GM23338 (cell line): ENCODE measurements at regions not wholly inside any gene's neighbourhood (a gene's known extent, or its start where the extent isn't known, plus 50 kb on each side); places are given as distances from the start of the nearest gene placed in this dataset.

Source experiments
- ATAC-seq: fragments of 200-7000 bp; cut with Tn5 transposase; 3 replicates; pipeline ENCODE4 v1.9.1; 2020
- DNase-seq: peaks from one replicate; pipeline ENCODE4 v3.0.0-alpha.2; 2015; ENCODE audit warnings: low spot score
- H2AFZ ChIP-seq: fragments of 200-600 bp; sonication (generic); 2 replicates; pipeline ENCODE4 v1.8.0; 2016; ENCODE audit warnings: antibody characterized with exemption, mild to moderate bottlenecking, moderate library complexity
- H3F3A ChIP-seq: fragments of 200-600 bp; sonication (generic); replicated peaks from 2 replicates; pipeline ENCODE4 v1.8.0; 2017; ENCODE audit warnings: antibody characterized with exemption, mixed run types, low read depth
- H3K27ac ChIP-seq: fragments of 200-600 bp; sonication (generic); 2 replicates; pipeline ENCODE4 v1.6.1; 2016; ENCODE audit warnings: low read depth
- H3K27me3 ChIP-seq: fragments of 200-600 bp; sonication (generic); 2 replicates; pipeline ENCODE4 v1.8.0; 2016; ENCODE audit warnings: mild to moderate bottlenecking, mixed run types, moderate library complexity; ENCODE audit not compliant: insufficient read depth
- H3K36me3 ChIP-seq: fragments of 200-600 bp; sonication (generic); 2 replicates; pipeline ENCODE4 v1.8.0; 2016; ENCODE audit warnings: mild to moderate bottlenecking; ENCODE audit not compliant: insufficient read depth
- H3K4me1 ChIP-seq: fragments of 200-600 bp; sonication (generic); 2 replicates; pipeline ENCODE4 v1.8.0; 2016; ENCODE audit warnings: mild to moderate bottlenecking, moderate library complexity; ENCODE audit not compliant: insufficient read depth
- H3K4me2 ChIP-seq: fragments of 200-600 bp; sonication (generic); 2 replicates; pipeline ENCODE4 v1.7.1; 2017; ENCODE audit warnings: mixed run types
- H3K4me3 ChIP-seq: fragments of 200-600 bp; sonication (generic); 2 replicates; pipeline ENCODE4 v1.6.1; 2016; ENCODE audit warnings: mixed run types
- H3K79me2 ChIP-seq: fragments of 200-600 bp; sonication (generic); replicated peaks from 2 replicates; pipeline ENCODE4 v1.8.0; 2017; ENCODE audit warnings: mild to moderate bottlenecking; ENCODE audit not compliant: insufficient read depth
- H3K9me2 ChIP-seq: fragments of 200-600 bp; sonication (generic); 2 replicates; pipeline ENCODE4 v1.8.0; 2017; ENCODE audit not compliant: insufficient read depth
- H4K20me1 ChIP-seq: fragments of 200-600 bp; sonication (generic); replicated peaks from 2 replicates; pipeline ENCODE4 v1.8.0; 2017; ENCODE audit warnings: mild to moderate bottlenecking; ENCODE audit not compliant: insufficient read depth
- H3K27ac Mint-ChIP-seq: 2 replicates; pipeline ENCODE4 v1.8.0; 2020; ENCODE audit warnings: inconsistent platforms, mild to moderate bottlenecking, moderate library complexity, mixed read lengths
- H3K27me3 Mint-ChIP-seq: 3 replicates; pipeline ENCODE4 v1.8.0; 2022; ENCODE audit warnings: low read depth, mild to moderate bottlenecking, moderate library complexity, mixed read lengths, inconsistent platforms; ENCODE audit not compliant: insufficient read depth, poor library complexity
- H3K36me3 Mint-ChIP-seq: 3 replicates; pipeline ENCODE4 v1.8.0; 2021; ENCODE audit warnings: low read depth, mild to moderate bottlenecking, inconsistent platforms, moderate library complexity, mixed read lengths
- H3K4me1 Mint-ChIP-seq: 3 replicates; pipeline ENCODE4 v1.8.0; 2020; ENCODE audit warnings: mild to moderate bottlenecking, inconsistent platforms, mixed read lengths
- H3K4me3 Mint-ChIP-seq: 3 replicates; pipeline ENCODE4 v1.8.0; 2021; ENCODE audit warnings: moderate library complexity, mild to moderate bottlenecking, inconsistent platforms, mixed read lengths
- H3K9me3 Mint-ChIP-seq: 3 replicates; pipeline ENCODE4 v1.8.0; 2020; ENCODE audit warnings: moderate library complexity, mild to moderate bottlenecking, inconsistent platforms, mixed read lengths
- CREB1 ChIP-seq: fragments of 250-450 bp; sonication (Bioruptor Pico); IDR thresholded peaks from 2 replicates; pipeline ENCODE4 v1.5.0; 2020; ENCODE audit warnings: low read depth, mild to moderate bottlenecking, moderate library complexity
- EZH2 ChIP-seq: fragments of 200-600 bp; sonication (generic); IDR thresholded peaks from one replicate; pipeline ENCODE4 v1.8.0; 2017; ENCODE audit warnings: antibody characterized with exemption, mild to moderate bottlenecking, low read depth; ENCODE audit not compliant: unreplicated experiment
- NANOG ChIP-seq: IDR thresholded peaks from 2 replicates; pipeline ENCODE4 v1.6.1; 2016; ENCODE audit warnings: antibody characterized with exemption, borderline replicate concordance
- POLR2AphosphoS5 ChIP-seq: IDR thresholded peaks from 2 replicates; pipeline ENCODE4 v1.6.1; 2016; ENCODE audit warnings: antibody characterized with exemption, low read depth
- REST ChIP-seq: IDR thresholded peaks from one replicate; pipeline ENCODE4 v1.6.1; 2018; ENCODE audit warnings: antibody characterized with exemption; ENCODE audit not compliant: unreplicated experiment
- STAT1 ChIP-seq: IDR thresholded peaks from one replicate; pipeline ENCODE4 v1.6.1; 2016; ENCODE audit warnings: antibody characterized with exemption; ENCODE audit not compliant: unreplicated experiment
- ZNF114 ChIP-seq: fragments of 250-450 bp; sonication (Bioruptor Pico); IDR thresholded peaks from 2 replicates; pipeline ENCODE4 v1.5.0; 2020; ENCODE audit warnings: mild to moderate bottlenecking, moderate library complexity
- ZNF331 ChIP-seq: fragments of 250-450 bp; sonication (Bioruptor Pico); IDR thresholded peaks from 2 replicates; pipeline ENCODE4 v1.5.0; 2020; ENCODE audit warnings: low read depth, mild to moderate bottlenecking, moderate library complexity
- TF ChIP-seq, protein P1 (sequence below), 2 experiments: fragments of 200-600 bp in 1 of 2; sonication (generic) in 1 of 2; conservative IDR thresholded peaks; 2 replicates each; pipeline versions ENCODE4 v1.5.1 to v1.6.1; 2016 to 2017; ENCODE audit warnings: antibody characterized with exemption in 2 of 2, low read depth in 2 of 2, mild to moderate bottlenecking in 2 of 2, moderate library complexity in 1 of 2
- TF ChIP-seq, protein P2 (sequence below): IDR thresholded peaks from 2 replicates; pipeline ENCODE4 v1.6.1; 2016; ENCODE audit warnings: antibody characterized with exemption

GRCh38 chr10:78247821-78248220 is 214.2 kb downstream of the RPS24 start:
- Mint-ChIP-seq H3K36me3 (peaks cover 17% of the 10 kb centered on the region), H3K27me3 (peaks cover 2% of the 10 kb centered on the region), H3K27ac (no peak overlapping the region), H3K9me3 (peaks cover 31% of the 10 kb centered on the region), H3K4me3 (no peak overlapping the region), H3K4me1 (peaks cover 8% of the 10 kb centered on the region)
- Histone ChIP-seq H2AFZ (no peak overlapping the region), H3K36me3 (no peaks in the 10 kb centered on the region), H3K4me2 (no peak overlapping the region), H3K4me3 (no peak overlapping the region), H3K27me3 (no peaks in the 10 kb centered on the region), H3K79me2 (no peaks in the 10 kb centered on the region), H3K27ac (no peak overlapping the region), H3K9me2 (no peaks in the 10 kb centered on the region), H3K4me1 (no peaks in the 10 kb centered on the region), H4K20me1 (no peaks in the 10 kb centered on the region), H3F3A (no peaks in the 10 kb centered on the region)
- DNase-seq (no peak), ATAC-seq (no peak)
- TF ChIP-seq EZH2 (no peak), CREB1 (CRISPR knock-in tag) (no peak), ZNF114 (CRISPR knock-in tag) (no peak), STAT1 (no peak), NANOG (no peak), REST (no peak), ZNF331 (CRISPR knock-in tag) (no peak), POLR2AphosphoS5 (no peak)
- TF ChIP-seq, protein P1, sequence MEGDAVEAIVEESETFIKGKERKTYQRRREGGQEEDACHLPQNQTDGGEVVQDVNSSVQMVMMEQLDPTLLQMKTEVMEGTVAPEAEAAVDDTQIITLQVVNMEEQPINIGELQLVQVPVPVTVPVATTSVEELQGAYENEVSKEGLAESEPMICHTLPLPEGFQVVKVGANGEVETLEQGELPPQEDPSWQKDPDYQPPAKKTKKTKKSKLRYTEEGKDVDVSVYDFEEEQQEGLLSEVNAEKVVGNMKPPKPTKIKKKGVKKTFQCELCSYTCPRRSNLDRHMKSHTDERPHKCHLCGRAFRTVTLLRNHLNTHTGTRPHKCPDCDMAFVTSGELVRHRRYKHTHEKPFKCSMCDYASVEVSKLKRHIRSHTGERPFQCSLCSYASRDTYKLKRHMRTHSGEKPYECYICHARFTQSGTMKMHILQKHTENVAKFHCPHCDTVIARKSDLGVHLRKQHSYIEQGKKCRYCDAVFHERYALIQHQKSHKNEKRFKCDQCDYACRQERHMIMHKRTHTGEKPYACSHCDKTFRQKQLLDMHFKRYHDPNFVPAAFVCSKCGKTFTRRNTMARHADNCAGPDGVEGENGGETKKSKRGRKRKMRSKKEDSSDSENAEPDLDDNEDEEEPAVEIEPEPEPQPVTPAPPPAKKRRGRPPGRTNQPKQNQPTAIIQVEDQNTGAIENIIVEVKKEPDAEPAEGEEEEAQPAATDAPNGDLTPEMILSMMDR (conservative IDR thresholded peaks at IDR 0.05; ENCODE audit: low read depth in 2 of 2), result no peak

DNA sequence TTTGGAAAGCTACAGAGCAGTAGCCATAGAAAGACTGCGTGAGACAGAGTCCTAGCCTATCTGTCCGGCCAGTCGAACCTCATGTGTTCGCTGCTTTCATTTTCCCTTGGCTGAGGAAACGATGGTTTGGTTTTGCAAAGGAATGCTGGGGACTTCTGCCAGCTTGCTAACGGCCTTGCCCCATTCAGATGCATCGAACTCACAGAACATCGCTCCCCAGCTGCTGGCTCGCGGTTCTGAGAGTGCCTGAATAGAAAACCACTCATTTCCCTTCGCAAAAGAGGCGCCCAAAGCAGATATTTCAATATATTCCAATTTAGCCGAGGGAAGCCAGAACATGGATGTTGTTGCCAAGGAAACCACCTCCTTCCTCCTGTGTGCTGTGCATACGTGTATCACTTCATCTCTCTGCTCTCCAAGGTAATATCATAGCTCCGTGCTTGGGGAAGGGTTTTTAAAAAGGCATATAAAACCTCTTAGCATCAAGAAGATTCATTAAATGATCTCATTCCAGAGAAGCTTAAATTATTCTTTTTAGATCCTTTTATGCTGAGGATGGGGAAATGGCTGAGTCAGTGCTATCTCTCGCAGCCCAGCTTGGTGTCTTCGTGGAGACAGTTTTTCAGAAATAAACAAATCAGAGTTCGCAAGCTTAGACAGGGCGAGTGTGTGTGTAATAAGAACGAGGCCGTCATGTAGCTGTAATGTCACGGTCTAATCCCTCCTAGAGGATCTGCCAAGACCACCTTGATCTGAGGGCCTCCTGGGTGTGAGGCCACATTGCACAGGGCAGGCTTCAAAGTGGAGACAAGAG is 215.2 kb downstream of the RPS24 start:
- H3K27ac ChIP-seq, result no peak overlapping the region
- no peaks in the 10 kb centered on the region for H3K9me2 ChIP-seq
- H3F3A ChIP-seq, result no peaks in the 10 kb centered on the region
- Mint-ChIP-seq H3K9me3 (peaks cover 20% of the 10 kb centered on the region), H3K27ac (no peak overlapping the region), H3K4me1 (peaks cover 8% of the 10 kb centered on the region), H3K36me3 (peaks cover 10% of the 10 kb centered on the region), H3K4me3 (no peak overlapping the region), H3K27me3 (peaks cover 5% of the 10 kb centered on the region)
- no peaks in the 10 kb centered on the region for H3K36me3 ChIP-seq
- no peaks in the 10 kb centered on the region for H3K27me3 ChIP-seq
- DNase-seq, result no peak
- no peak overlapping the region for H3K4me2 ChIP-seq
- H3K4me3 ChIP-seq, result no peak overlapping the region
- no peak overlapping the region for H2AFZ ChIP-seq
- H4K20me1 ChIP-seq, result no peaks in the 10 kb centered on the region
- no peaks in the 10 kb centered on the region for H3K79me2 ChIP-seq
- no peaks in the 10 kb centered on the region for H3K4me1 ChIP-seq
- no peak for ATAC-seq
- TF ChIP-seq ZNF331 (CRISPR knock-in tag), result no peak
- no peak for TF ChIP-seq POLR2AphosphoS5
- TF ChIP-seq, protein P2, sequence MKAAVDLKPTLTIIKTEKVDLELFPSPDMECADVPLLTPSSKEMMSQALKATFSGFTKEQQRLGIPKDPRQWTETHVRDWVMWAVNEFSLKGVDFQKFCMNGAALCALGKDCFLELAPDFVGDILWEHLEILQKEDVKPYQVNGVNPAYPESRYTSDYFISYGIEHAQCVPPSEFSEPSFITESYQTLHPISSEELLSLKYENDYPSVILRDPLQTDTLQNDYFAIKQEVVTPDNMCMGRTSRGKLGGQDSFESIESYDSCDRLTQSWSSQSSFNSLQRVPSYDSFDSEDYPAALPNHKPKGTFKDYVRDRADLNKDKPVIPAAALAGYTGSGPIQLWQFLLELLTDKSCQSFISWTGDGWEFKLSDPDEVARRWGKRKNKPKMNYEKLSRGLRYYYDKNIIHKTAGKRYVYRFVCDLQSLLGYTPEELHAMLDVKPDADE, result no peak
